Fibroblast of villous mesenchyme (primary cell): ENCODE measurements at regions not wholly inside any gene's neighbourhood (a gene's known extent, or its start where the extent isn't known, plus 50 kb on each side); places are given as distances from the start of the nearest gene placed in this dataset.

ENCODE experiments used
- DNase-seq: peaks from one replicate; pipeline ENCODE4 v3.0.0-alpha.2; 2010; ENCODE audit warnings: low read depth
- H3K4me3 ChIP-seq: 2 replicates; pipeline ENCODE4 v1.5.1; 2011; ENCODE audit warnings: low read depth, mild to moderate bottlenecking, low read length
- TF ChIP-seq, protein P1 (sequence below): IDR thresholded peaks from 2 replicates; pipeline ENCODE4 v1.5.1; 2012; ENCODE audit warnings: low read depth, mild to moderate bottlenecking, low read length; ENCODE audit not compliant: insufficient read depth

GRCh38 chr10:106175760-106176377 lies 988.6 kb downstream of the SORCS1 start:
- TF ChIP-seq, protein P1, sequence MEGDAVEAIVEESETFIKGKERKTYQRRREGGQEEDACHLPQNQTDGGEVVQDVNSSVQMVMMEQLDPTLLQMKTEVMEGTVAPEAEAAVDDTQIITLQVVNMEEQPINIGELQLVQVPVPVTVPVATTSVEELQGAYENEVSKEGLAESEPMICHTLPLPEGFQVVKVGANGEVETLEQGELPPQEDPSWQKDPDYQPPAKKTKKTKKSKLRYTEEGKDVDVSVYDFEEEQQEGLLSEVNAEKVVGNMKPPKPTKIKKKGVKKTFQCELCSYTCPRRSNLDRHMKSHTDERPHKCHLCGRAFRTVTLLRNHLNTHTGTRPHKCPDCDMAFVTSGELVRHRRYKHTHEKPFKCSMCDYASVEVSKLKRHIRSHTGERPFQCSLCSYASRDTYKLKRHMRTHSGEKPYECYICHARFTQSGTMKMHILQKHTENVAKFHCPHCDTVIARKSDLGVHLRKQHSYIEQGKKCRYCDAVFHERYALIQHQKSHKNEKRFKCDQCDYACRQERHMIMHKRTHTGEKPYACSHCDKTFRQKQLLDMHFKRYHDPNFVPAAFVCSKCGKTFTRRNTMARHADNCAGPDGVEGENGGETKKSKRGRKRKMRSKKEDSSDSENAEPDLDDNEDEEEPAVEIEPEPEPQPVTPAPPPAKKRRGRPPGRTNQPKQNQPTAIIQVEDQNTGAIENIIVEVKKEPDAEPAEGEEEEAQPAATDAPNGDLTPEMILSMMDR = peak; percentile 38
- DNase-seq = peak; percentile 34
- no peak overlapping the region for H3K4me3 ChIP-seq

DNA sequence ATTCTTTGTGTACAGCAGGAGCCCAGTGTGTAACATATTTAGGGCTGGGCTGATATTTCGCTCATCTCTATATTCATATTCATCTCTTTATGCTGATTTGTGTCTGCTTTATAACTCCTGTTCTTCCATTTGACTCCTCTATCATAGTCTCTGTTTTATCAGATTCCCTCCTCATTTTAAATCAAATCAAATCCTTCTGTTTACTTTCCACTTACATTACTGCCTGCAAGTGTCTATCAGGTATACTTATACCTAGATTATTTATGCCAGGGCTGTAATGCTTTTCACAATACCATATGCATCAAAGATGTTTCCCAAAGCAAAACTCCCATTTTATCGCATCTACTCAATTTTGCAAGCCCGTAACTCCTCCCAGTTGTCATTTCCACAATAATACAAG lies 990.7 kb downstream of the SORCS1 start:
- TF ChIP-seq, protein P1 = no peak
- H3K4me3 ChIP-seq = no peak overlapping the region
- no peak for DNase-seq

DNA sequence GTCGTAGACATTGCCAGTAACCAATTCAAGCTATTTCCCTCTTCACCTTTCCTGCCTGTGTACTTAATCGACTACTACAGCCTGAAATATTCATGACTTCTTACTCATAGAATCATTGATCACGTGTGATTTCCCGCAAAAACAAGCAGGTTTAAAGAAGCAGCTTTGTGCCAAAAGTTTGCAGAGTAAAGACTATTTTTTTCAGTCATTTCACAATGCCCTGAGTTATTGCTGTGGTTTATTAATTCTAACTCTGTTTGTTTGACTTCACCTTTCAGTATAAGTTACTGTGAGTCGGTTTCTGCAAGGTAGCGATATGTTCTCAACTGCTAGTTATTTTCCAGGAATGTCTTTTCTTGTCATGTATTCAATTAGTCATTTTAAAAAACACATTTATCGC lies 995.3 kb downstream of the SORCS1 start:
- TF ChIP-seq, protein P1 = no peak
- H3K4me3 ChIP-seq = no peak overlapping the region
- DNase-seq = no peak

- DNase-seq = no peak
- TF ChIP-seq, protein P1 = no peak
- H3K4me3 ChIP-seq = no peak overlapping the region
Measured at GRCh38 chr10:106167946-106168345, 996.6 kb downstream of the SORCS1 start.

DNA sequence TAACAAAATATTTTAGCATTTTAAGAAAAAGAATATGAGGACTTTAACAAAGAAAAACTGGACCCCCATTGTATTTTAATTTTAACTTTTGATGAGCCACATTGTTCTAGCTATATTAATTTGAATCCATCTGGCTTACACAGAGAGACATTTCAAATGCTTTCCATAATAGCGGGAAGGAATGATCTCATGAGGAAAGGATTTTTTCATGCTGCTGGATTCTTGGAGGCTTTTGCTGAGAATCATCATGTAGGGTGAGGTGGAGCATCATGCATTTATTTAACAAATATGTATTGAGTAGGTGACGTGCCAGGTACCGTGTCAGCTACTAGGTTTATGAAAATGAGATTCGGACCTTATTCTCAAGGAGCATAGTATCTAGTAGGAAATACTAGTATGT lies 1006.3 kb downstream of the SORCS1 start:
- H3K4me3 ChIP-seq = no peak overlapping the region
- TF ChIP-seq, protein P1 = no peak
- DNase-seq = no peak

DNA sequence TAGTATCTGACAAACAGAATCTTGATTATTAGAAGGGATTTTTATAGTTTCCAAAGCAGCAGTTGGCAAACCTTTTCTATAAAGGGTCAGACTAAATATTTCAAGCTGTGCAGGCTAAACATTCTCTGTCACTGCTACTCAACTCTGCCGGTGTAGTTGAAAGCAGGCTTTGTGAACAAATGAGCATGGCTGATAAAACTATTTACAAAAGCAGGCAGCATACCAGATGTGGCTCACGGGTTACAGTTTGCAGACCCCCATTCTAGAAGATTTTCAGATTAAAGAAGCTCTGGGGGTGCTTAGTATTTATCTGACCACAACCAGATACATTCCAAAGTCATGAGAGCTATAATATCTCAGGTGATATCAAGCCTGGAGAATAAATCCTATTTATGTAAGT lies 1017.5 kb downstream of the SORCS1 start:
- H3K4me3 ChIP-seq = no peak overlapping the region
- TF ChIP-seq, protein P1 = no peak
- no peak for DNase-seq

GRCh38 chr10:106139915-106140314 lies 1024.6 kb downstream of the SORCS1 start:
- no peak for DNase-seq
- TF ChIP-seq, protein P1 = no peak
- no peak overlapping the region for H3K4me3 ChIP-seq
